NB4 (cell line): ENCODE measurements at regions not wholly inside any gene's neighbourhood (a gene's known extent, or its start where the extent isn't known, plus 50 kb on each side); places are given as distances from the start of the nearest gene placed in this dataset.

Experiments
- MYC ChIP-seq: IDR thresholded peaks from 2 replicates; pipeline ENCODE4 v1.6.1; 2011; ENCODE audit warnings: low read depth, low read length
- POLR2A ChIP-seq: IDR thresholded peaks from 2 replicates; pipeline ENCODE4 v1.6.1; 2011; ENCODE audit warnings: mild to moderate bottlenecking; ENCODE audit not compliant: insufficient read length; ENCODE audit errors: extremely low read depth
- TF ChIP-seq, protein P1 (sequence below): IDR thresholded peaks from one replicate; pipeline ENCODE4 v1.5.1; 2012; ENCODE audit warnings: low read depth, low read length
- TF ChIP-seq, protein P2 (sequence below): IDR thresholded peaks from 2 replicates; pipeline ENCODE4 v1.6.1; 2011; ENCODE audit warnings: low read depth, low read length

DNA sequence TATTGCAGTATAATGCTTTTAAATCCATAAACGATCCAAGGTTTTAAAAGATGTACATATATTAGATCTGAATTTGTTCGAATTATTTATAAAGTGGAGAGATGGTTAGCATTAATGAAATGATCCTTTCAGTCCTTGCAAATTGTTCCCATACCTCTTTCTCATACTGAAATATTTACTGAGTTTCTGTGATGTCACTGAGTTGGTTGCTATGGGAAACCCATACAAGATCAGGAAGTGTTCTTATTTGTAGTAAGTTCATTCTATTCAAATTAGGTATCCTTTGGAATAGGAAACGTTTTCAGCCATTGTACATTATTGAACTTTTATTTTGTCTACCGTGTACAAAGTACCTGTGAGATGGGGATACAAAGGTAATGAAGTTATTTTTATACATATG lies 73.2 kb upstream of the CHL1 start:
- TF ChIP-seq, protein P1, sequence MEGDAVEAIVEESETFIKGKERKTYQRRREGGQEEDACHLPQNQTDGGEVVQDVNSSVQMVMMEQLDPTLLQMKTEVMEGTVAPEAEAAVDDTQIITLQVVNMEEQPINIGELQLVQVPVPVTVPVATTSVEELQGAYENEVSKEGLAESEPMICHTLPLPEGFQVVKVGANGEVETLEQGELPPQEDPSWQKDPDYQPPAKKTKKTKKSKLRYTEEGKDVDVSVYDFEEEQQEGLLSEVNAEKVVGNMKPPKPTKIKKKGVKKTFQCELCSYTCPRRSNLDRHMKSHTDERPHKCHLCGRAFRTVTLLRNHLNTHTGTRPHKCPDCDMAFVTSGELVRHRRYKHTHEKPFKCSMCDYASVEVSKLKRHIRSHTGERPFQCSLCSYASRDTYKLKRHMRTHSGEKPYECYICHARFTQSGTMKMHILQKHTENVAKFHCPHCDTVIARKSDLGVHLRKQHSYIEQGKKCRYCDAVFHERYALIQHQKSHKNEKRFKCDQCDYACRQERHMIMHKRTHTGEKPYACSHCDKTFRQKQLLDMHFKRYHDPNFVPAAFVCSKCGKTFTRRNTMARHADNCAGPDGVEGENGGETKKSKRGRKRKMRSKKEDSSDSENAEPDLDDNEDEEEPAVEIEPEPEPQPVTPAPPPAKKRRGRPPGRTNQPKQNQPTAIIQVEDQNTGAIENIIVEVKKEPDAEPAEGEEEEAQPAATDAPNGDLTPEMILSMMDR = no peak
- TF ChIP-seq POLR2A (no peak), MYC (no peak)
- TF ChIP-seq, protein P2, sequence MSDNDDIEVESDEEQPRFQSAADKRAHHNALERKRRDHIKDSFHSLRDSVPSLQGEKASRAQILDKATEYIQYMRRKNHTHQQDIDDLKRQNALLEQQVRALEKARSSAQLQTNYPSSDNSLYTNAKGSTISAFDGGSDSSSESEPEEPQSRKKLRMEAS = no peak
